Heart right ventricle (tissue), 16 donors: ENCODE measurements at regions not wholly inside any gene's neighbourhood (a gene's known extent, or its start where the extent isn't known, plus 50 kb on each side); places are given as distances from the start of the nearest gene placed in this dataset.

Experiments
- ATAC-seq, 8 donors: fragments of 200-7000 bp; cut with Tn5 transposase; one replicate each; pipeline ENCODE4 v1.9.1; 2020; ENCODE audit warnings: mild to moderate bottlenecking in 8 of 8, moderate library complexity in 8 of 8, moderate number of reproducible peaks in 1 of 8
- DNase-seq, 2 donors: peaks; one replicate each; pipeline ENCODE4 v3.0.0-alpha.2; 2020
- H3K27ac ChIP-seq, 10 donors: fragments of 200-600 bp; sonication (generic) in 2 of 10; one replicate each; pipeline versions ENCODE4 v1.5.0 to v1.8.0; 2020 to 2022; ENCODE audit warnings: mild to moderate bottlenecking in 3 of 10
- H3K27me3 ChIP-seq, 7 donors: fragments of 200-600 bp; one replicate each; pipeline ENCODE4 v1.8.0; 2021 to 2022; ENCODE audit warnings: mild to moderate bottlenecking in 2 of 7
- H3K36me3 ChIP-seq, 9 donors: fragments of 200-600 bp; sonication (generic) in 1 of 9; one replicate each; pipeline versions ENCODE4 v1.5.0 to v1.8.0; 2020 to 2022; ENCODE audit warnings: mild to moderate bottlenecking in 2 of 9
- H3K4me1 ChIP-seq, 9 donors: fragments of 200-600 bp; sonication (generic) in 1 of 9; one replicate each; pipeline versions ENCODE4 v1.5.0 to v1.8.0; 2020 to 2022; ENCODE audit warnings: mild to moderate bottlenecking in 4 of 9
- H3K4me3 ChIP-seq, 10 donors: fragments of 200-600 bp; sonication (generic) in 2 of 10; one replicate each; pipeline versions ENCODE4 v1.5.0 to v1.8.0; 2020 to 2022; ENCODE audit warnings: mild to moderate bottlenecking in 7 of 10, moderate library complexity in 2 of 10
- H3K9me3 ChIP-seq, 11 donors: fragments of 200-600 bp in 10 of 11; sonication (generic) in 2 of 11; one replicate each; pipeline versions ENCODE4 v1.5.0 to v1.8.0; 2013 to 2022; ENCODE audit warnings: mild to moderate bottlenecking in 2 of 11, control low read depth in 1 of 11, moderate library complexity in 1 of 11
- WGBS, 2 donors: extraction: QIAGEN DNeasy Blood & Tissue Kit; methylation state at CpG; one replicate each; pipeline ENCODE4 v1.1.7; 2013; ENCODE audit warnings: inconsistent platforms in 1 of 2; 5-methylcytosine and 5-hydroxymethylcytosine counted together
- intact Hi-C, 10 donors: fragments of 100-400 bp; cut with DNase I; formaldehyde crosslinking; loops; one replicate each; pipeline versions ENCODE4 v1.11.1 to v1.14.2; 2022
- TF ChIP-seq, protein P1 (sequence below), 9 donors: fragments of 200-600 bp; sonication (generic) in 2 of 9; IDR thresholded peaks; one replicate each; pipeline versions ENCODE4 v1.5.0 to v1.8.0; 2021 to 2022; ENCODE audit warnings: antibody characterized with exemption in 9 of 9, mild to moderate bottlenecking in 5 of 9, moderate library complexity in 1 of 9
- donor health status: Arrhythmogenic right ventricular cardiomyopathy.
- donor health status: ischemic (EF 13 %, LVEDD 7.1; RV severe dilation, severe dysfunction).
- donor health status: healthy with polysubstance abuse.
- donor health status: DM: no; HTN: yes; CAD: no.
- donor health status: DM: no; HTN: no; CAD: no.
- donor health status: ischemic (EF 25% LVEDD 6.9; RV normal size, moderate dysfunction).
- donor health status: ischemic (EF 25% LVEDD 5.7; RV mildly dilated, moderate dysfunction).
- donor health status: healthy.
- donor health status: DM: yes; HTN: yes; CAD: no.
- donor health status: Ischemic cardiomyopathy.
- donor health status: ischemic (EF 35%, LVEDD 5.7; RV mildly dilated, moderate dysfunction).
- donor health status: nonischemic (EF 11% LVEDD 7.7; RV severe dilation, severe dysfunction).
- donor health status: DM: yes; HTN: yes; CAD: no.
- donor health status: PGD.
- donor health status: ischemic (EF 29% LVEDD 5.4; RV normal size, mild dysfunction).
- donor health status: nonischemic (EF 23%, LVEDD 6.1; RV moderate dilation, normal function).

DNA sequence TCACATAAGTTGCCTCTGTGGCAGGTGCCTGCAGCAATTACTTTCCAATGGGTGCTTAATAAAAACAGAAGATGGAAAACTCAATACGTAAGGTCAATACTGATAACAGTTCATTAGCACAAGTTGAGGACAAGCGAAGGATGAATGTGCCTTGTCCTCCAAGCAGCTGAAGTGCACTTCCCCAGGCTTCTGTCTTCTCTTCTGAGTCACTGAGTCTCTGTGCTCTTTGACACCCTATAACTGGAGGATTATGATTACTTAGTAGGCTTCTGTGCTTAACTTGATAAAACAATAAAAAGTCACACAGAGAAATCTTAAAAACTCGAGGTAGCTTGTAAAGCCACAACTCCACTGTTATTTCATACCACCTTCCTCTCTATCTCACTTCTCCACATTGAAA lies 216.6 kb upstream of the ADCY2 start:
- intact Hi-C loops, result no loop called here
- no peaks in the 10 kb centered on the region for H3K36me3 ChIP-seq
- no peak for ATAC-seq

DNA sequence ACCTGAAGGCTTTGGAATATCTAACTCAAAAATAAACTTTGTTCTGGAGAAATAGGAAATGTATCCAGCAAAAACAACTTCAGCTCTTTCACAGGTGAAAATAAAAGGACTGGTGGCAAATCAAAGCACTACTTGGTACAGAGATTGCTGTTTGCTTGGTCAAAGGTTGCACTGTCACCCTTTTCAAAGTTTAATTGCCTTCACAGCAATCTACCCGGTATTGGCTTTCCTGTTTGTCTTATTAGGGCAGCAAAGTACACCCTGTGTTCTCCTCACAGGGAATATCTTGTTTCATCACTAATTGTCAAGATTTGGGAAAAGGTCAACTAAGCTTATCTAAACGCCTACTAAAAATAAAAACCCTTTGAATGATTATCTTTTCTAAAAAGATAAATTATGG lies 214.1 kb upstream of the ADCY2 start:
- no peak for ATAC-seq
- H3K4me3 ChIP-seq, result no peak overlapping the region
- no peaks in the 10 kb centered on the region for H3K9me3 ChIP-seq
- intact Hi-C loops, result no loop called here
- DNase-seq, result no peak
- H3K27ac ChIP-seq, result no peak overlapping the region
- TF ChIP-seq, protein P1, sequence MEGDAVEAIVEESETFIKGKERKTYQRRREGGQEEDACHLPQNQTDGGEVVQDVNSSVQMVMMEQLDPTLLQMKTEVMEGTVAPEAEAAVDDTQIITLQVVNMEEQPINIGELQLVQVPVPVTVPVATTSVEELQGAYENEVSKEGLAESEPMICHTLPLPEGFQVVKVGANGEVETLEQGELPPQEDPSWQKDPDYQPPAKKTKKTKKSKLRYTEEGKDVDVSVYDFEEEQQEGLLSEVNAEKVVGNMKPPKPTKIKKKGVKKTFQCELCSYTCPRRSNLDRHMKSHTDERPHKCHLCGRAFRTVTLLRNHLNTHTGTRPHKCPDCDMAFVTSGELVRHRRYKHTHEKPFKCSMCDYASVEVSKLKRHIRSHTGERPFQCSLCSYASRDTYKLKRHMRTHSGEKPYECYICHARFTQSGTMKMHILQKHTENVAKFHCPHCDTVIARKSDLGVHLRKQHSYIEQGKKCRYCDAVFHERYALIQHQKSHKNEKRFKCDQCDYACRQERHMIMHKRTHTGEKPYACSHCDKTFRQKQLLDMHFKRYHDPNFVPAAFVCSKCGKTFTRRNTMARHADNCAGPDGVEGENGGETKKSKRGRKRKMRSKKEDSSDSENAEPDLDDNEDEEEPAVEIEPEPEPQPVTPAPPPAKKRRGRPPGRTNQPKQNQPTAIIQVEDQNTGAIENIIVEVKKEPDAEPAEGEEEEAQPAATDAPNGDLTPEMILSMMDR (IDR thresholded peaks at IDR 0.05), result no peak
- H3K27me3 ChIP-seq, result no peaks in the 10 kb centered on the region
- no peaks in the 10 kb centered on the region for H3K36me3 ChIP-seq
- WGBS, 2 donors, result 42 to 57% methylated on average over 2 of the region's 2 CpGs
- no peaks in the 10 kb centered on the region for H3K4me1 ChIP-seq

More for the DNA sequence above, 216.6 kb upstream of the ADCY2 start:
- DNase-seq, result no peak
- Histone ChIP-seq H3K27me3 (no peaks in the 10 kb centered on the region), H3K27ac (no peak overlapping the region), H3K9me3 (no peaks in the 10 kb centered on the region), H3K4me3 (no peak overlapping the region), H3K4me1 (no peaks in the 10 kb centered on the region)
- TF ChIP-seq, protein P1 (IDR thresholded peaks at IDR 0.05), result no peak
- WGBS, 2 donors, result 60 to 62% methylated on average over 3 of the region's 3 CpGs

DNA sequence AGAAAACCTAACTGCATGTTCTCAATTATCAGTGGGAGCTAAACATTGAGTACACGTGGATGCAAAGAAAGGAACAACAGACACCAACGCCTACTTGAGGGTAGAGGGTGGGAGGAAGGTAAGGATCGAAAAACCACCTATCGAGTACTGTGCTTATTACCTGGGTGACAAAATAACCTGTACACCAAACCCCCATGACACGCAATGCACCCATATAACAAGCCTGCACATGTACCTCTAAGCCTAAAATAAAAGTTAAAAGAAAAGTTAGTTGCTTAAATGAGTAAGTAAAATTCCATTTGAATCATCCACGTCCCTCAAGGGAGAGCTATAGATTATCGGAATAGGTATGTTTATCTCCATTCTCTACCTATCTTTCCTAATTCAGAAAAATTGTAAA lies 210.2 kb upstream of the ADCY2 start:
- Histone ChIP-seq H3K27me3 (no peaks in the 10 kb centered on the region), H3K36me3 (no peaks in the 10 kb centered on the region), H3K9me3 (peaks cover 0 to 3% (median 0%) of the 10 kb centered on the region in 11 donors), H3K27ac (no peak overlapping the region), H3K4me3 (no peak overlapping the region), H3K4me1 (no peaks in the 10 kb centered on the region)
- WGBS, 2 donors, result 74 to 81% methylated on average over 7 of the region's 7 CpGs
- intact Hi-C loops, result no loop called here
- TF ChIP-seq, protein P1 (IDR thresholded peaks at IDR 0.05), result no peak
- ATAC-seq (no peak), DNase-seq (no peak)

DNA sequence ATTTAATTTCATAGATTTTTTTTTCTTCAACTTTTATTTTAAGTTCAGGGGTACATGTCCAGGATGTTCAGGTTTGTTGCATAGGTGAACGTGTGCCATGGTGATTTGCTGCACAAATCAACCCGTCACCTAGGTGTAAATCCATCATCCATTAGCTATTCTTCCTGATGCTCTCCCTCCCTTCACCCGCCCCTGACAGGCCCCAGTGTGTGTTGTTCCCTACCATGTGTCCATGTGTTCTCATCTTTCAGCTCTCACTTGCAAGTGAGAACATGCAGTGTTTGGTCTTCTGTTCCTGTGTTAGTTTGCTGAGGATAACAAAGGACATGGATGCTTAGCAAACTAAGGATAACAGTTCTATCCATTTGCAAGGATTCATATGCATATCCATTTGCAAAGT lies 209.1 kb upstream of the ADCY2 start:
- no peak for DNase-seq
- H3K4me3 ChIP-seq, result no peak overlapping the region
- TF ChIP-seq, protein P1 (IDR thresholded peaks at IDR 0.05), result no peak
- H3K4me1 ChIP-seq, result no peaks in the 10 kb centered on the region
- intact Hi-C loops, result no loop called here
- H3K27ac ChIP-seq, result no peak overlapping the region
- peaks cover 0 to 3% (median 0%) of the 10 kb centered on the region in 11 donors for H3K9me3 ChIP-seq
- H3K27me3 ChIP-seq, result no peaks in the 10 kb centered on the region
- no peaks in the 10 kb centered on the region for H3K36me3 ChIP-seq
- ATAC-seq, result no peak
- 64 to 75% methylated on average over 3 of the region's 3 CpGs for WGBS, 2 donors
